Stimulated activated CD4-positive, alpha-beta T cell treated with anti-CD3 and anti-CD28 coated beads, TNF-alpha, amount 100 ng/mL, for 48 hours (primary cell): ENCODE measurements at regions not wholly inside any gene's neighbourhood (a gene's known extent, or its start where the extent isn't known, plus 50 kb on each side); places are given as distances from the start of the nearest gene placed in this dataset.

Experiments used
- DNase-seq, 3 donors: peaks; one replicate each; pipeline ENCODE4 v3.0.0-alpha.2; 2020; ENCODE audit warnings: low read depth in 3 of 3

- no peak for DNase-seq
Measured at GRCh38 chr1:234554218-234554697, 55.7 kb downstream of the IRF2BP2 start.

- DNase-seq, result no peak
Measured at GRCh38 chr1:234553240-234554188, 56.5 kb downstream of the IRF2BP2 start.

- no peak for DNase-seq
Measured at GRCh38 chr1:234551032-234551378, 59.0 kb downstream of the IRF2BP2 start.

DNA sequence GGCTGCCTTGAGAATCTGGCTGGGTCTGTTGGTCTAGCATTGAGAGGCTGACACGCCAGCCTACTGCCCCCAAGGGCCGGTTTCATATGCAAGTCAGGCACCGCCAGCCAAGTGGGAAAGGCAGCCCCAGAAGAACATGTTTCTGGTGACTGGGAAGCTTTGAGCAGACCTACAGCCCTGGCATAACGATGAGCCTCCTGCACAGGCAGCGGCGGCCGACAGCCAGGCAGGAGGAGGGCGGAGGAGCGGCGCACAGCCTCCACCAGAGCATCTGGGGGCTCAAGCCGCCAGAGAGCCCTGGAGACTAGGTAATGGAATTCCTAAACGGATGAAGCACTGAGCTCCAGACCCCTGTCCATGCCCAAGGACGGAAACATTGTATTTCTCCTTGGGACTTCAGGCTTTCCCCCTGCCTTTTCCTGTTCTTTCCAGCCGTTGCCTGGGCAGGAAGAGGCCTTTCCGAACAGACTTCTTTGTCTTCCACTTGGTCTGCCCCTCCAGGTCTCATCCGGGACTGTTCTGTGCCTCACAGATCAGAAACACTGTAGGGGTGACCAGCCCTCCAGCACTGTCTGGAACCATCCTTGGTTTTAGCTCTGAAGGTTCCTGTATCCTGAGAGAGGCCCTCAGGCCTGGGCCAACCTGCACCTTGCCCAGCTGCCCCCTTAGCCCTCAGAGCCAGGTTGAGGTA is 59.5 kb downstream of the IRF2BP2 start:
- no peak for DNase-seq

- no peak for DNase-seq
Measured at GRCh38 chr1:234549447-234550021, 60.4 kb downstream of the IRF2BP2 start.

DNA sequence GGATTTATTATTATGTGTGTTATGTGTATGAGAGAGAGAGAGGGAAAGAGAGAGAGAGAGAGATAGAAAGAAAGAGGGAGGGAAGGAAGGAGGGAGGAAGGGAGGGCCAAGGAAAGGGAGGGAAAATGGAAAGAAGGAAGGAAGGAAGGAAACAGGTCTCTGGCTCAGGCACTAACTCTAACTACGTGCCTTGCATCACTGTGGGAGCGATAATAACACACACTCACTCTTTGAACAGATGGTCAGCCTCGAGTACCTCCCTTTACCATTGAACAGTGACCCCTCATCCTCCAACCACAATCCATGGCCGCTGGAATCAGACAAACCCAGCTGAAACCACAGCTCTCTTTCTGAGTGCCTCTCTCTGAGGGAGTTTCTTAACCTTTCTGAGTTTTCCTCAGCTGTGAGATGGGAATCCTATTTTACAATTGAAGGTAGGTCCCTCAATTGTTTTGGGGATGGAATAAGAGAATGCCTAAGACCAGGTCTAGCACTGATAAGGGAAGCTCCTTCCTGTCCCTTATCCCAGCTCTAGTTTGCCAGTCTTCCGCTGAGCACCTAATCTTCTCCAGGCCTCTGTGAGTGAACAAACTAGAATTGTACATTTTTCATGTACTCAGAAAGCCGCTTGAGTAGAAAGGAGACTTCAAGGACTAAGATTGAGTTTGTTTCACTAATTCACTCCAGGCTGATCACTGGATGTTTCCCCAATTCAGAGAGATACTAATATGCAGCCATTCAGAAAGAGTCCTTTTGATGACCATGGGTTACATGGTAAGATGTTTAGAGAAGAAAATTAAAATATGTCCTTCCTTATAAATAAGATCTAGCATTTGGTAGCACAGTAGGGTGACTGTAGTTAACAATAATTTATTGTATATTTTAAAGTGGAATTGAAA is 62.8 kb downstream of the IRF2BP2 start:
- no peak for DNase-seq

DNA sequence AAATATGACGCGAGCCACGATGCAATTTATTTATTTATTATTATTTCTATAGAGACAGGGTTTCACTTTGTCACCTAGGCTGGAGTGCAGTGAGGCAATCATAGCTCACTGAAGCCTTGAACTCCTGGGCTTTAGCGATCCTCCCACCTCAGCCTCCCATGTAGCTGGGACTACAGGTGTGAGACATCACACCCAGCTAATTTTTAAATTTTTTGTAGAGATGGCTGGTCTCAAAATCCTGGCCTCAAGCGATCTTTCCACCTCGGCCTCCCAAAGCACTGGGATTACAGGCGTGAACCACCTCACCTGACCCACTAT is 63.6 kb downstream of the IRF2BP2 start:
- DNase-seq, result no peak

GRCh38 chr1:234545517-234546386 is 64.2 kb downstream of the IRF2BP2 start:
- DNase-seq, result no peak

DNA sequence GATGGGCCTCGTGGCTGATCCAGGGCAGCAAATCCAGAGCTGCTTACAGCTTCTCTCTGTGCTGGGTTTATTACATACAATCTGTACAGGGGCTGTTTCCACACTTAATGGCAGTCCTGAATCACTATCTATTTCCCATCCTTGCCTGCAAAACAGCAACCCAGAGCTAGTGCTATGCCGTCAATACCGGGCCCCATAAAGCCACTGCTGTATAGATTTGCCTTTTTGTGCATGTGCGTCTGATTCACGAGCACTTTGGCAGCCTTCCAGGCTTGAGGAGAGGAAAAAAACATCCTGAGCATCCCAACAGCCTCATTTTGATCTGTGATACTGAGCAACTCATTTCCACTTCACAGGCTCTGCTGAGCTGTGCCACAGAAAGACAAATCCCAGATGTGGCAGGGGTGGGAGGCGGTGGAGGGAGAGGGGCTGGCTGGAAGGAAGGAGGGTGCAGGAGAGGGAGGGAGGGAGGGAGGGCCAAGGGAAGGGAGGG is 65.2 kb upstream of the TARBP1 start:
- peak; percentile 25 to 38 (median 30) for DNase-seq

GRCh38 chr1:234543442-234544086 is 64.6 kb upstream of the TARBP1 start:
- DNase-seq, result no peak

- no peak for DNase-seq
Measured at GRCh38 chr1:234542211-234542850, 63.4 kb upstream of the TARBP1 start.

DNA sequence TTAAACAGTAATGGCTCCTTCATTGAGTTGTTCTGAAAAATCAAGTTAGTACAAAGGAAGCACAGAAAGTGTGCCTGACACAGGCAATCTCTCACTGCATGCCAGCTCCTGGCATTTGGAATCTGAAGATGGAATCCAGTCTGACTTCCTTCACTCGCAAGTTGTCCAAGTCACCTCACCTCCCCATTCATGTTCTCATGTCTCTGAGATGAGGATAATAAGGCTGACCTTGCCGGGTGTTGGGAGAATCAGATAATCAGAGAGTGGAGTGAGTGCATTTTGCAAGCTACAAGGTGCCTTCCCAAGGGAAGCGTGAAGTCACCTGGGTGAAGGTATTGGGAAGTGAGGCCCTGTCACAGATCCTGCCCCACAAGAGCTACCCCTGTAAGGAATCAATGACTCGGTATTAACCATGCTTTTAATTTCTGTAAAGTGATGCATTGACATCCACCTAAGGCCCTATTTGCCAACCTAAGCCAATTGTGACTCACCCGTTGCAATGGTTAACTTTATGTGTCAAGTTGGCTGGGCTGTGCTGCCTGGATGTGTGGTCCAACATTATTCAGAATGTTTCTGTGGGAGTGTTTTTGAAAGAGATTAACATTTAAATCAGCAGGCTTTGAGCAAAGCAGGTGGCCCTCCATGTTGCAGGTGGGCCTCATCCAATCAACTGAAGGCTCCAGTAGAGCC is 62.5 kb upstream of the TARBP1 start:
- DNase-seq, result no peak

DNA sequence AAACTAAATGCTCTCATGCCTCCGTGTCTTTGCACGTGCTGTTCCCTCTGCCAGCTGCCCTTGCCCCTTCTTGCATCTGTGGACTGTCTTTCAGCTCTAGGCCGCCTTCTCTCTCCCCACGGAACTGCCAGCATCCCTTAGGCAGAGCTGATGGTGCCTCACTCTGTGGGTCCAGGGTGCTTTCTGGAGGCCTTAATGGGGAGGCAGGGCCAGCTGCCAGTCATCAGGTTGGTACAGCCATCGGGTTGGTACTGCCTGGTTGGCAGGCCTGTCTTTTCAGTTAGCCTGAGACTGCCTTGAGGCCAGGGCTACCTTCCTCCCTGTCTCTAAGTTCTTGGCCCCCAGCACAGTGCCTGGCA is 61.4 kb upstream of the TARBP1 start:
- DNase-seq, result no peak

DNA sequence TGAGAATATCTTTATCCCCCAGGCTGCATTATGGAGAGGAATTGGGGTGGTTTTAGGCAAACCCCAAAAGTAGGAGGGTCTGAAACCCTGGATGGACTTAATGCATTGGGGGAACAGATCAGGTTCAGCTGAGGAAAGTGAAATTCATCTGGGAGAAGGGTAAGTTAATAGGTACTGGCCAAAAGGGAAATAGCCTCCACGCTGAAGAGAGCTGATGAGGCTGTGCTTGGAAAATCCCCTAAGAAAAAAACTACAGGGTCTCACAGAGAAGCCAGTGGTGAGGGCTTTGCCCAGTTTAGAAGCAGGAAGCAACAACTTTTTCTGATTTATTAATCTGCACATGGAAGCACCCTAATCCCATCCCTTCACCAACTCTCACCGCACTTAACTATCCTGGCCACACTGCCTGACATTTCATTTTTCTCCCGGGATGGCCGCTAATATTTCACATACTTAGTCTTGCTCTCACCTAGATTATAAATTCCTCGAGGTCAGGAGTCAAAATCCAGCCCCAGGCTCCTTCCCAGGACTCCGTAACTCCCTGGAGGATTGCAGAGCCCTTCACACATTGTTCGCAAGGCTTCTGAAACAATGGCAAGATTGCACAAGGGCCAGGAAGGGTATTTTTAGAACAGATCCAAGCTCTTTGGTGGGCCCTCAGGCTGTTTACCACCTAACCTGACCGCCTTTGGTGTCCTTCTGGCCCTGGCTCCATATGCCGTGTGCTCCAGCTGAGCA is 60.9 kb upstream of the TARBP1 start:
- DNase-seq, result no peak

DNA sequence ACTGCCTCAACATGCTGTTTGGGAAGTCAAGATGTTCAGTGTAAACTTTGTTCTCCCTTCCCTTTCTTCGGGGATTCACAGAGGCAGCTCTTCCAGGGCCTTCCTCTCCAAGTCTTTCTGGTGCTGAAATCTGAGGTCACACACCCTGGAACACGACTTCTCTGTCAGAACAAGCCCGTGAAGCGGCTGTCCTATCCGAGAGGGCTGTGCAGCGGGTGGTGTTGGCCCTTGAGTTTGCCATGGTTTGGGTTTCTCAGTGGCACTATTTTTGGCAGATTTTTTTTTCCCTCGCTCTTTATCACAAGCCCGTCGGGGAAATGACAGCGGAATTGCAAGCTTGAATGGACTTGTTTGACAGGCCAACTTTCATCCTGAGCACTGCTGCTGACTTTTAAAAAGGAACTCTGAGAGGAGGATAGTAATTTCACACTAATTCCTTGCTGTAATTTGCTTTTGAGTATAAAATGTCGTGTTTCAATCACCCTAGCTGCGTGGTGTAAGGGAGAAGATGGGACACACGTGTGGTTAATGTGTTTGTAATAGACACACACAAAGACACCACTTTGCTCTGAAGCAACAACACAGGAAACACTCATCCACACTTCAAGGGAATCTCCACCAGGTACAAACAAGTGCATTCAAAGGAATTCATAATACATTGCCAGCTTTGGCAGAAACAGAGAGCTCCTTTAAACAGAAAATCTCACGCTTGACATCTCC is 60.1 kb upstream of the TARBP1 start:
- no peak for DNase-seq

GRCh38 chr1:234538062-234538731 is 59.2 kb upstream of the TARBP1 start:
- no peak for DNase-seq

GRCh38 chr1:234537236-234537635 is 58.3 kb upstream of the TARBP1 start:
- DNase-seq, result no peak
